ENCODE measurements at regions not wholly inside any gene's neighbourhood (a gene's known extent, or its start where the extent isn't known, plus 50 kb on each side); places are given as distances from the start of the nearest gene placed in this dataset.

GRCh38 chr7:136513744-136514143 is 354.7 kb upstream of the CHRM2 start:
- H3K27ac Mint-ChIP-seq, result no peak overlapping the region
- intact Hi-C loops (cut with micrococcal nuclease), result no loop called here
- no peak overlapping the region for H3K4me3 Mint-ChIP-seq
- no peak for DNase-seq
- H3K9me3 Mint-ChIP-seq, result peaks cover 5% of the 10 kb centered on the region
- no peaks in the 10 kb centered on the region for H3K27me3 Mint-ChIP-seq
- ChIA-PET POLR2A (no interaction called here), CTCF (no interaction called here)
- H3K4me1 Mint-ChIP-seq (ENCODE audit: low read depth), result no peaks in the 10 kb centered on the region
- no peaks in the 10 kb centered on the region for H3K36me3 Mint-ChIP-seq

- intact Hi-C loops (cut with micrococcal nuclease), result no loop called here
- ChIA-PET POLR2A (no interaction called here), CTCF (no interaction called here)
- Mint-ChIP-seq H3K4me3 (no peak overlapping the region), H3K27me3 (no peaks in the 10 kb centered on the region), H3K27ac (no peak overlapping the region), H3K4me1 (ENCODE audit: low read depth) (no peaks in the 10 kb centered on the region), H3K36me3 (no peaks in the 10 kb centered on the region), H3K9me3 (peaks cover 2% of the 10 kb centered on the region)
- no peak for DNase-seq
Measured at GRCh38 chr7:136509466-136509865, 359.0 kb upstream of the CHRM2 start.

- no peaks in the 10 kb centered on the region for H3K9me3 Mint-ChIP-seq
- CTCF ChIA-PET, result no interaction called here
- no peaks in the 10 kb centered on the region for H3K4me1 Mint-ChIP-seq (ENCODE audit: low read depth)
- no peak overlapping the region for H3K4me3 Mint-ChIP-seq
- POLR2A ChIA-PET, result no interaction called here
- DNase-seq, result no peak
- no peak overlapping the region for H3K27ac Mint-ChIP-seq
- H3K36me3 Mint-ChIP-seq, result no peaks in the 10 kb centered on the region
- intact Hi-C loops (cut with micrococcal nuclease), result no loop called here
- no peaks in the 10 kb centered on the region for H3K27me3 Mint-ChIP-seq
Measured at GRCh38 chr7:136502162-136502561, 366.3 kb upstream of the CHRM2 start.

GRCh38 chr7:136501151-136501550 is 367.3 kb upstream of the CHRM2 start:
- H3K27me3 Mint-ChIP-seq, result no peaks in the 10 kb centered on the region
- H3K4me3 Mint-ChIP-seq, result no peak overlapping the region
- H3K36me3 Mint-ChIP-seq, result no peaks in the 10 kb centered on the region
- POLR2A ChIA-PET, result no interaction called here
- DNase-seq, result no peak
- no peaks in the 10 kb centered on the region for H3K9me3 Mint-ChIP-seq
- no peak overlapping the region for H3K27ac Mint-ChIP-seq
- CTCF ChIA-PET, result no interaction called here
- intact Hi-C loops (cut with micrococcal nuclease), result no loop called here
- no peaks in the 10 kb centered on the region for H3K4me1 Mint-ChIP-seq (ENCODE audit: low read depth)

- no peaks in the 10 kb centered on the region for H3K27me3 Mint-ChIP-seq
- DNase-seq, result no peak
- ChIA-PET CTCF (no interaction called here), POLR2A (no interaction called here)
- intact Hi-C loops (cut with micrococcal nuclease), result no loop called here
- no peak overlapping the region for H3K4me3 Mint-ChIP-seq
- H3K4me1 Mint-ChIP-seq (ENCODE audit: low read depth), result no peaks in the 10 kb centered on the region
- no peaks in the 10 kb centered on the region for H3K36me3 Mint-ChIP-seq
- peaks cover 4% of the 10 kb centered on the region for H3K9me3 Mint-ChIP-seq
- H3K27ac Mint-ChIP-seq, result no peak overlapping the region
Measured at GRCh38 chr7:136496551-136496950, 371.9 kb upstream of the CHRM2 start.

- DNase-seq, result no peak
- Mint-ChIP-seq H3K9me3 (peaks cover 8% of the 10 kb centered on the region), H3K27ac (no peak overlapping the region), H3K4me1 (ENCODE audit: low read depth) (no peaks in the 10 kb centered on the region), H3K36me3 (no peaks in the 10 kb centered on the region), H3K4me3 (no peak overlapping the region), H3K27me3 (no peaks in the 10 kb centered on the region)
- intact Hi-C loops (cut with micrococcal nuclease), result no loop called here
- ChIA-PET POLR2A (no interaction called here), CTCF (no interaction called here)
Measured at GRCh38 chr7:136495081-136495480, 373.4 kb upstream of the CHRM2 start.

- ChIA-PET POLR2A (interaction anchor here (0.6 kb wide), 1 partner anchor 113 kb away, joined by 3 read pairs; no protein-coding TSS in a partner anchor), CTCF (no interaction called here)
- Mint-ChIP-seq H3K9me3 (peaks cover 8% of the 10 kb centered on the region), H3K27ac (no peak overlapping the region), H3K4me1 (ENCODE audit: low read depth) (no peaks in the 10 kb centered on the region), H3K4me3 (no peak overlapping the region), H3K36me3 (no peaks in the 10 kb centered on the region), H3K27me3 (no peaks in the 10 kb centered on the region)
- DNase-seq, result no peak
- intact Hi-C loops (cut with micrococcal nuclease), result no loop called here
Measured at GRCh38 chr7:136492366-136492765, 376.1 kb upstream of the CHRM2 start.

GRCh38 chr7:136489808-136490207 is 378.6 kb upstream of the CHRM2 start:
- Mint-ChIP-seq H3K36me3 (no peaks in the 10 kb centered on the region), H3K27ac (no peak overlapping the region), H3K27me3 (no peaks in the 10 kb centered on the region), H3K4me3 (no peak overlapping the region), H3K4me1 (ENCODE audit: low read depth) (no peaks in the 10 kb centered on the region), H3K9me3 (peaks cover 8% of the 10 kb centered on the region)
- CTCF ChIA-PET, result no interaction called here
- DNase-seq, result no peak
- intact Hi-C loops (cut with micrococcal nuclease), result no loop called here
- POLR2A ChIA-PET, result no interaction called here

- no peak overlapping the region for H3K4me3 Mint-ChIP-seq
- ChIA-PET POLR2A (no interaction called here), CTCF (no interaction called here)
- H3K36me3 Mint-ChIP-seq, result no peaks in the 10 kb centered on the region
- no peaks in the 10 kb centered on the region for H3K4me1 Mint-ChIP-seq (ENCODE audit: low read depth)
- no peaks in the 10 kb centered on the region for H3K27me3 Mint-ChIP-seq
- no peak overlapping the region for H3K27ac Mint-ChIP-seq
- intact Hi-C loops (cut with micrococcal nuclease), result no loop called here
- peaks cover 10% of the 10 kb centered on the region for H3K9me3 Mint-ChIP-seq
- DNase-seq, result no peak
Measured at GRCh38 chr7:136480901-136481300, 387.6 kb upstream of the CHRM2 start.

- Mint-ChIP-seq H3K27me3 (no peaks in the 10 kb centered on the region), H3K36me3 (no peaks in the 10 kb centered on the region), H3K4me3 (no peak overlapping the region), H3K27ac (no peak overlapping the region), H3K4me1 (ENCODE audit: low read depth) (no peaks in the 10 kb centered on the region), H3K9me3 (peaks cover 14% of the 10 kb centered on the region)
- intact Hi-C loops (cut with micrococcal nuclease), result no loop called here
- DNase-seq, result no peak
- ChIA-PET CTCF (no interaction called here), POLR2A (no interaction called here)
Measured at GRCh38 chr7:136479922-136480321, 388.5 kb upstream of the CHRM2 start.

GRCh38 chr7:136470179-136470578 is 398.3 kb upstream of the CHRM2 start:
- ChIA-PET CTCF (no interaction called here), POLR2A (no interaction called here)
- H3K9me3 Mint-ChIP-seq, result peaks cover 39% of the 10 kb centered on the region
- H3K36me3 Mint-ChIP-seq, result no peaks in the 10 kb centered on the region
- intact Hi-C loops (cut with micrococcal nuclease), result no loop called here
- no peak overlapping the region for H3K4me3 Mint-ChIP-seq
- no peaks in the 10 kb centered on the region for H3K4me1 Mint-ChIP-seq (ENCODE audit: low read depth)
- H3K27me3 Mint-ChIP-seq, result no peaks in the 10 kb centered on the region
- DNase-seq, result no peak
- H3K27ac Mint-ChIP-seq, result no peak overlapping the region

- H3K36me3 Mint-ChIP-seq, result no peaks in the 10 kb centered on the region
- H3K9me3 Mint-ChIP-seq, result peaks cover 24% of the 10 kb centered on the region
- POLR2A ChIA-PET, result no interaction called here
- no peak for DNase-seq
- CTCF ChIA-PET, result no interaction called here
- H3K27ac Mint-ChIP-seq, result no peak overlapping the region
- no peaks in the 10 kb centered on the region for H3K4me1 Mint-ChIP-seq (ENCODE audit: low read depth)
- intact Hi-C loops (cut with micrococcal nuclease), result no loop called here
- no peak overlapping the region for H3K4me3 Mint-ChIP-seq
- no peaks in the 10 kb centered on the region for H3K27me3 Mint-ChIP-seq
Measured at GRCh38 chr7:136452949-136453348, 415.5 kb upstream of the CHRM2 start.

GRCh38 chr7:136446751-136447150 is 421.7 kb upstream of the CHRM2 start:
- Mint-ChIP-seq H3K27me3 (no peaks in the 10 kb centered on the region), H3K4me3 (no peak overlapping the region), H3K4me1 (ENCODE audit: low read depth) (no peaks in the 10 kb centered on the region), H3K36me3 (no peaks in the 10 kb centered on the region), H3K9me3 (peaks cover 28% of the 10 kb centered on the region), H3K27ac (no peak overlapping the region)
- no peak for DNase-seq
- intact Hi-C loops (cut with micrococcal nuclease), result no loop called here
- ChIA-PET CTCF (no interaction called here), POLR2A (no interaction called here)

GRCh38 chr7:136441835-136442234 is 426.6 kb upstream of the CHRM2 start:
- Mint-ChIP-seq H3K36me3 (no peaks in the 10 kb centered on the region), H3K27ac (no peak overlapping the region), H3K9me3 (peaks cover 24% of the 10 kb centered on the region), H3K27me3 (no peaks in the 10 kb centered on the region), H3K4me1 (ENCODE audit: low read depth) (no peaks in the 10 kb centered on the region), H3K4me3 (no peak overlapping the region)
- intact Hi-C loops (cut with micrococcal nuclease), result no loop called here
- ChIA-PET CTCF (no interaction called here), POLR2A (no interaction called here)
- no peak for DNase-seq
